IPS DF 6.9 (cell line): ENCODE measurements at regions not wholly inside any gene's neighbourhood (a gene's known extent, or its start where the extent isn't known, plus 50 kb on each side); places are given as distances from the start of the nearest gene placed in this dataset.
"Not testable (repeated sequence)": the region's sequence is repeated elsewhere in the genome, so short reads cannot be mapped to it uniquely, and the experiment has no call there.

Source experiments
- DNase-seq: peaks from one replicate; pipeline ENCODE4 v3.0.0-alpha.2; 2013; ENCODE audit warnings: low read depth, low spot score
- H3K27ac ChIP-seq: one replicate; pipeline ENCODE4 v1.5.1; 2013; ENCODE audit warnings: low read length, control low read depth
- H3K27me3 ChIP-seq: 2 replicates; pipeline ENCODE4 v1.6.1; 2013; ENCODE audit warnings: mild to moderate bottlenecking, low read length; ENCODE audit not compliant: control insufficient read depth, insufficient read depth
- H3K36me3 ChIP-seq: 2 replicates; pipeline ENCODE4 v1.6.1; 2013; ENCODE audit warnings: low read length; ENCODE audit not compliant: control insufficient read depth, insufficient read depth
- H3K4me1 ChIP-seq: 2 replicates; pipeline ENCODE4 v1.6.1; 2013; ENCODE audit warnings: low read length; ENCODE audit not compliant: control insufficient read depth, insufficient read depth
- H3K4me3 ChIP-seq: 2 replicates; pipeline ENCODE4 v1.5.1; 2013; ENCODE audit warnings: mild to moderate bottlenecking, low read length
- H3K9me3 ChIP-seq: 2 replicates; pipeline ENCODE4 v1.6.1; 2013; ENCODE audit warnings: low read length, inconsistent platforms; ENCODE audit not compliant: control insufficient read depth, insufficient read depth
- WGBS: extraction: QIAGEN DNeasy Blood & Tissue Kit; methylation state at CpG from one replicate; pipeline ENCODE4 v1.1.7; 2013; ENCODE audit warnings: mixed read lengths, missing lambda C conversion rate; ENCODE audit not compliant: insufficient read length, insufficient coverage; 5-methylcytosine and 5-hydroxymethylcytosine counted together

DNA sequence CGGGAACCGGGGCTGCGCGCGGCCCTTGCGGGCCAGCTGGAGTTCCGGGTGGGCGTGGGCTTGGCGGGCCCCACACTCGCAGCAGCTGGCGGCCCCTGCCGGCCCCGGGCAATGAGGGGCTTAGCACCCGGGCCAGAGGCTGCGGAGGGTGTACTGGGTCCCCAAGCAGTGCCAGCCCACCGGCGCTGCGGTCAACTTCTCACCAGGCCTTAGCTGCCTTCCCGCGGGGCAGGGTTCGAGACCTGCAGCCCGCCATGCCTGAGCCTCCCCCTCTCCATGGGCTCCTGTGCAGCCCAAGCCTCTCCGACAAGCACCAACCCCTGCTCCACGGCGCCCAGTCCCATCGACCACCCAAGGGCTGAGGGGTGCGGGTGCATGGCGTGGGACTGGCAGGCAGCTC, 704.4 kb upstream of the FRG1 start:
- not testable (repeated sequence) for H3K36me3 ChIP-seq, H3K4me3 ChIP-seq, H3K9me3 ChIP-seq, H3K27me3 ChIP-seq, DNase-seq, H3K27ac ChIP-seq, H3K4me1 ChIP-seq
- WGBS = no CpG with 5 or more reads among the region's 28 CpGs

- Histone ChIP-seq H3K27ac (no peak overlapping the region), H3K27me3 (no peaks in the 10 kb centered on the region), H3K36me3 (no peaks in the 10 kb centered on the region), H3K9me3 (peaks cover 4% of the 10 kb centered on the region), H3K4me3 (no peak overlapping the region), H3K4me1 (no peaks in the 10 kb centered on the region)
- no peak for DNase-seq
- no CpG with 5 or more reads among the region's 13 CpGs for WGBS
Measured at GRCh38 chr4:189237340-189237739, 703.3 kb upstream of the FRG1 start.

GRCh38 chr4:189255636-189256035, 685.0 kb upstream of the FRG1 start:
- Histone ChIP-seq H3K4me1 (no peaks in the 10 kb centered on the region), H3K27ac (no peak overlapping the region), H3K36me3 (no peaks in the 10 kb centered on the region), H3K9me3 (no peaks in the 10 kb centered on the region; the same call in 1 of the 2 replicates), H3K4me3 (no peak overlapping the region), H3K27me3 (no peaks in the 10 kb centered on the region)
- no peak for DNase-seq
- WGBS = no CpG with 5 or more reads among the region's 2 CpGs

GRCh38 chr4:189261475-189261874, 679.2 kb upstream of the FRG1 start:
- Histone ChIP-seq H3K27me3 (no peaks in the 10 kb centered on the region), H3K4me1 (no peaks in the 10 kb centered on the region), H3K27ac (no peak overlapping the region), H3K9me3 (no peaks in the 10 kb centered on the region; the same call in 1 of the 2 replicates), H3K4me3 (no peak overlapping the region), H3K36me3 (no peaks in the 10 kb centered on the region)
- no CpG with 5 or more reads among the region's 1 CpG for WGBS
- DNase-seq = no peak

DNA sequence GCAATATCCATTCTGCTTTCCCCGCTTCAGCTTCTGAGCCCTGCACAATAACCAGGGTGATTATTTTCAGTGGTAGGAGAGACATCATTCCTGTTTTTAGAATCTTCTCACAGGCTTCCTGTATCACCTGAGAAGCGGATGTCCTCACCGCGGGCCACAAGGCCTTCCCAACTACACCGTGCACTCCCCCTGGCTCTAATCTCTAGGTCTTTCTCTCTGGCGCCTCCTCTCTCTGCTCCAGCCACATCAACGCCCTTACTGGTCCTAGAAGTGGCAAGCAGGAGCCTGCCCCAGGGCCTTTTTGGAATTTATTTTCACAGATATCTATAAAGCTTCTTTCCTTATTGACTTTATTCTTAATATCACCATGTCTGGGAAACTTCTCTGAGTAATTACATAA, 675.2 kb upstream of the FRG1 start:
- no peaks in the 10 kb centered on the region for H3K4me1 ChIP-seq
- H3K27ac ChIP-seq = no peak overlapping the region
- WGBS = no CpG with 5 or more reads among the region's 7 CpGs

DNA sequence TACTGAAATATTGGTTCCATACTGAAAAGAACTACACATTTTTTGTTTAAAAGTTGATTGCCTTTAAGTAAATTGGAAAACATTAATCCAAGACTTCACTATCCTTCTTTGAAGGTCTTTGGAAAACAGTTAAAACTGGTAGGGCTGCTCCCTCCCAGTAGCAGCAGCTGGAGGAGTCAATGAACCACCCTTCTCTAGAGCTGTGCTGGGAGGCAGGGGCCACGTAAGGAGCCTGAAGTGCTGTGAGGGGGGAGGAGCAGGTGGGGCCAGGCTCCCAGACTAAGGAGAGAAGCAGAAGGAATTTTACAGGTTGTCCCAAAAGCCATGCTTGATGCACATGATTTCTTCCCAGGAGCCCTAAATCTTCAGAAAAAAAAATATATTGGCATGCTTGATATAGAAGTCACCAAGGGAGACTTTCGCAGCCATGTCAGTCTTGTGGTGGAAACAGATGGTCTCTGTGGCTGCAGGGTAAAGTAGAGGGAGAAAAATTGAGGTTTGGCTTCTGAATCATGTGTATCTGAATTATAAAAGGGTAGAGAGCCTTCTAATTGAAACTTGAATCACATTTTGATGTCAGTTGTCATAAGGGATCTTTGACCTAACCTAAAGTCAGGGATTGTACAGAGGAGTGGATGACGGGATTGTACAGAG, 673.2 kb upstream of the FRG1 start:
- H3K36me3 ChIP-seq = no peaks in the 10 kb centered on the region
- H3K4me1 ChIP-seq = no peaks in the 10 kb centered on the region
- no peak overlapping the region for H3K27ac ChIP-seq
- H3K27me3 ChIP-seq = no peaks in the 10 kb centered on the region
- no peaks in the 10 kb centered on the region; the same call in 1 of the 2 replicates for H3K9me3 ChIP-seq
- WGBS = no CpG with 5 or more reads among the region's 3 CpGs
- no peak for DNase-seq
- no peak overlapping the region for H3K4me3 ChIP-seq

More for the DNA sequence above, 675.2 kb upstream of the FRG1 start:
- Histone ChIP-seq H3K27me3 (no peaks in the 10 kb centered on the region), H3K4me3 (no peak overlapping the region), H3K36me3 (no peaks in the 10 kb centered on the region), H3K9me3 (no peaks in the 10 kb centered on the region; the same call in 1 of the 2 replicates)
- DNase-seq = no peak

DNA sequence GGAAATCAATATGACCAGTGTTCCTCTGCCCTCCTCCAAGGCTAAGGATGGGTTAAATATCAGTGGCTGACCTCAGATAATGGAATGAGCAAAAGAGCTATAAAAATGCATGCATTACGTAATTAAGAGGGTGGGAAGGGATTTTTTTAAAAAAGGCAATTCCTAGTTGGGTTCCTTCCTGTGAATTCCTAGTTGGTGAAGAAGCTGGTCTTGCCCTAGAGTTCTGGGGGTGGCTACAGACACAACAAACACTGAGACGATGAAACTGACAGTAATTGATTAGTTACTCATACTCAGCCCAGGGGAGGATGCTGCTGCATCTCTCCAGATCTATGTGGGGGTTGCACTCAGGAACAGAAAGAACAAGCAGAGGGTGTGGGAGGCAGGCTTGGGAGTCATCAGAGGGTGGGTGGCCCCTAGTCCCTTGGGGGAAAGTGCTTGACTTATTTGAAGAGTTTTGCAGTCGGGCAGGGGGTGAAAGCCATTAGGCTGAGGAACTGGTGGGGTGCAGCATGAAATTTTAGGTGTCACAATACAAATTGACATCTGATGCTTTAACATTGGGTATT, 662.0 kb upstream of the FRG1 start:
- no peaks in the 10 kb centered on the region for H3K27me3 ChIP-seq
- H3K27ac ChIP-seq = no peak overlapping the region
- no CpG with 5 or more reads among the region's 3 CpGs for WGBS
- peaks cover 2% of the 10 kb centered on the region for H3K9me3 ChIP-seq
- no peaks in the 10 kb centered on the region for H3K4me1 ChIP-seq
- H3K36me3 ChIP-seq = no peaks in the 10 kb centered on the region
- H3K4me3 ChIP-seq = no peak overlapping the region
- no peak for DNase-seq

DNA sequence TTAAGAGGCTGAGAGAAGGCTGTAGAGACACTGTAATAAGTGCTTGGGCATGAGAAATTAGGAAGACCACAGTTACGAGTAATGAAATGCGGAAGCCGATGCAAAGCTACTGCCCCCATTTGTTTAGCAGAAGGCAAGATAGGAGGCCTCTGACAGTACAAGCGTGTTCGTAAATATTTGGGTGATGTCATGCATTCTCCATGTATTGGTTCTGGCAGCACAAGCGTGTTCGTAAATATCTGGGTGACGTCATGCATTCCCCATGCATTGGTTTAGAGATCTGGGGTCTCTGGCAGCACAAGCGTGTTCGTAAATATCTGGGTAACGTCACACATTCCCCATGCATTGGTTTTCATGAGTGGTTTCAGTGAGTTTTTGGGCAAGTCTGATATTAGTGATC, 661.5 kb upstream of the FRG1 start:
- DNase-seq = no peak
- peaks cover 2% of the 10 kb centered on the region for H3K9me3 ChIP-seq
- no CpG with 5 or more reads among the region's 11 CpGs for WGBS
- H3K4me3 ChIP-seq = no peak overlapping the region
- H3K4me1 ChIP-seq = no peaks in the 10 kb centered on the region
- no peaks in the 10 kb centered on the region for H3K27me3 ChIP-seq
- no peak overlapping the region for H3K27ac ChIP-seq
- no peaks in the 10 kb centered on the region for H3K36me3 ChIP-seq

GRCh38 chr4:189285377-189285776, 655.3 kb upstream of the FRG1 start:
- no peaks in the 10 kb centered on the region for H3K27me3 ChIP-seq
- no peak for DNase-seq
- no CpG with 5 or more reads among the region's 8 CpGs for WGBS

GRCh38 chr4:189291939-189292338, 648.7 kb upstream of the FRG1 start:
- H3K4me1 ChIP-seq = no peaks in the 10 kb centered on the region
- no peak for DNase-seq
- H3K27me3 ChIP-seq = no peaks in the 10 kb centered on the region
- H3K27ac ChIP-seq = no peak overlapping the region
- H3K36me3 ChIP-seq = no peaks in the 10 kb centered on the region
- no peaks in the 10 kb centered on the region; the same call in 1 of the 2 replicates for H3K9me3 ChIP-seq
- H3K4me3 ChIP-seq = no peak overlapping the region

More at GRCh38 chr4:189285377-189285776, 655.3 kb upstream of the FRG1 start:
- Histone ChIP-seq H3K4me3 (no peak overlapping the region), H3K4me1 (no peaks in the 10 kb centered on the region), H3K27ac (no peak overlapping the region), H3K36me3 (no peaks in the 10 kb centered on the region), H3K9me3 (no peaks in the 10 kb centered on the region; the same call in none of the 2 replicates)

GRCh38 chr4:189293459-189293858, 647.2 kb upstream of the FRG1 start:
- WGBS = no CpG with 5 or more reads among the region's 3 CpGs
- H3K36me3 ChIP-seq = no peaks in the 10 kb centered on the region
- no peak overlapping the region for H3K27ac ChIP-seq
- H3K27me3 ChIP-seq = no peaks in the 10 kb centered on the region
- H3K4me1 ChIP-seq = no peaks in the 10 kb centered on the region
- no peak overlapping the region for H3K4me3 ChIP-seq
- DNase-seq = no peak
- H3K9me3 ChIP-seq = no peaks in the 10 kb centered on the region; the same call in 1 of the 2 replicates
